Cerebellar cortex (tissue), 1 donor: ENCODE measurements at regions not wholly inside any gene's neighbourhood (a gene's known extent, or its start where the extent isn't known, plus 50 kb on each side); places are given as distances from the start of the nearest gene placed in this dataset.
"Not testable (repeated sequence)": the region's sequence is repeated elsewhere in the genome, so short reads cannot be mapped to it uniquely, and the experiment has no call there.

Experiments used
- DNase-seq: peaks from one replicate; pipeline ENCODE4 v3.0.0-alpha.2; 2015; ENCODE audit warnings: low spot score

- DNase-seq: not testable (repeated sequence)
Observed at GRCh38 chr2:63739180-63739579, 102.5 kb upstream of the UGP2 start.

- no peak for DNase-seq
Observed at GRCh38 chr2:63740020-63740419, 101.7 kb upstream of the UGP2 start.

- DNase-seq: no peak
Observed at GRCh38 chr2:63740943-63741342, 100.8 kb upstream of the UGP2 start.

GRCh38 chr2:63741884-63742579 is 99.7 kb upstream of the UGP2 start:
- DNase-seq: no peak

- DNase-seq: no peak
Observed at GRCh38 chr2:63742580-63742976, 99.1 kb upstream of the UGP2 start.

GRCh38 chr2:63743170-63743981 is 98.3 kb upstream of the UGP2 start:
- DNase-seq: no peak

- no peak for DNase-seq
Observed at GRCh38 chr2:63743982-63744966, 97.4 kb upstream of the UGP2 start.

- not testable (repeated sequence) for DNase-seq
Observed at GRCh38 chr2:63746548-63746947, 95.1 kb upstream of the UGP2 start.

- no peak for DNase-seq
Observed at GRCh38 chr2:63751901-63752300, 89.8 kb upstream of the UGP2 start.

- DNase-seq: no peak
Observed at GRCh38 chr2:63755216-63755615, 86.5 kb upstream of the UGP2 start.

- no peak for DNase-seq
Observed at GRCh38 chr2:63755965-63756364, 85.7 kb upstream of the UGP2 start.

GRCh38 chr2:63763391-63763941 is 78.2 kb upstream of the UGP2 start:
- no peak for DNase-seq

GRCh38 chr2:63764630-63765029 is 77.1 kb upstream of the UGP2 start:
- DNase-seq: no peak

GRCh38 chr2:63765117-63765516 is 76.6 kb upstream of the UGP2 start:
- no peak for DNase-seq

GRCh38 chr2:63767307-63767706 is 74.4 kb upstream of the UGP2 start:
- no peak for DNase-seq

- no peak for DNase-seq
Observed at GRCh38 chr2:63768051-63768450, 73.6 kb upstream of the UGP2 start.

GRCh38 chr2:63769915-63770314 is 71.8 kb upstream of the UGP2 start:
- DNase-seq: no peak

- no peak for DNase-seq
Observed at GRCh38 chr2:63772061-63772460, 69.6 kb upstream of the UGP2 start.

- DNase-seq: no peak
Observed at GRCh38 chr2:63775191-63775590, 66.5 kb upstream of the UGP2 start.

GRCh38 chr2:63776382-63776781 is 65.3 kb upstream of the UGP2 start:
- no peak for DNase-seq

- DNase-seq: no peak
Observed at GRCh38 chr2:63777816-63778215, 63.9 kb upstream of the UGP2 start.

GRCh38 chr2:63778391-63778790 is 63.3 kb upstream of the UGP2 start:
- DNase-seq: no peak
